ENCODE measurements at regions not wholly inside any gene's neighbourhood (a gene's known extent, or its start where the extent isn't known, plus 50 kb on each side); places are given as distances from the start of the nearest gene placed in this dataset.

DNA sequence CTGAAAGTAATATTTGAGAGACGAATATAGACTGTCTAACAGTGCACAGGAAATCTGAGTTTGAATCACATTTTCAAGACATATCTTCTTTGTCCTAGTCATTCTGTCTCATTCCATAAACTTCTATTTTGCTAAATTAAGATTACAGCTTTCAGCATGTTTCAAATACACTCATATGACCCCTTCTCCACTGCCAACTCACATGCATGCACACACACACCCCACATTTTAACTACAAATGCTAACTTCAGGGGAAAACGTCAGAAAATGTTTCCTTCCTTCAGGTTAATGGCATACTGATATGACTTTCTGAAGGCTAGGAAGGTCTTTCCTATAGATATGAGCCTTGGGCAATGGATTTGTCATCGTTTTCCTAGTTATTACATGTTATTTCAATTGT, 373.7 kb downstream of the RBM43 start:
- DNase-seq = no peak

DNA sequence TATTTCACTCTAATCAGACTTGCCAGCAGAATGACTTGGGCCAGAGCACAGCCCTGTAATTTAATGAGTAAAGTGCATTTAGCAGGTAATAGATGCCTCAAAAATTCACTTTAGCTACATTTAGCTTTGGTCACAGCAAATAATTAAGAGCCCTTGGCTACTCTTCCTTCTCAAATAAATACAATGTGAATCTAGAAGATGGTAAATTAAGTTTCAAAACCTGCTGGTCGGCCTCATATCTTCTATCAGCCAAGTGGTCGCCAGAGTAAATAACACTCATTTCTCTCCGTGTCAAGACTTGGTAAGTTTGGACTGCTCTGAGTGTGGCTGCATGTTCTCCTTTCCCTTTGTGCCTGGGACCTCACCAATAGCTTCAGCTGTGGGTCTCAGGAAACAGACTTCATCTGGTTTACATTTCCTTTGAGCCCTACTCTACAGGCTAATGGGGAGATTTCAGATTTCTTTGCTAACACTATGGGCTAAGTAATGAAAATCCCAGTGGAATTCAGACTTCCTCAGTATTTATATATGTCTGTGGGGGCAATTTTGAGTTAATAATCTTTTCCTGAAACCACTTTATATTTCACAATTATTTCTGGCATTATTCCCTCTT, 375.8 kb downstream of the RBM43 start:
- DNase-seq = no peak

DNA sequence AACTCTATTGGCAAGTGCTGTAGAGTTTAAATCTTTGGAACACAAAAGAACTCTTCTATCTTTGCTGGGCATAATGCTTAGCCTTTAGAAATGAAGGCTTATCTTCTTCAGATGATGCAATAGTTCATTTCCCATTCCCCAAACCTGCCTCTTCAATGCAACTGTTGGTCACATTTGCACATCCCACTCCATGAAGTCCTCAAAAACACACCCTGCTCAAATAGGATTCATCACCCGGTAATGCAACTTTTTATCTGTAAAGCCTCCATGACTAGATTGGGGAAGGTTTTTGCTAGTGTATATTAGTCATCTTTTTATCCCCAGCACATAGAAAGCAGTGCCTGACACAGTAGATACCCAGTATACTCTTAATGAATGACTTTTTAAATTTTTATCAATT, 376.4 kb downstream of the RBM43 start:
- no peak for DNase-seq

DNA sequence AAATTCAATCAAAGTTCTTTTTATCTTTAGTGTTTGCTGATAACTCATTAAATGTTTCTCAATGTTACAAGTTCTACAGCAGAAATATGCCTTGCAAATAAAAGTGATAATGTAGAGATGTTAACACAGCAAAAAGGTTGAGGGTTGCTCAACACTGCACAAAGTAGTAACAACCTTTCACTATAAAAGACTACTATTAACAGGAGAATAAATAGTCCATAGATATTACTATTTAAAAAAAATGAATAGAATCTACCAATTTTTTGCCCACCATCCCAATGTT, 378.1 kb downstream of the RBM43 start:
- DNase-seq = no peak

DNA sequence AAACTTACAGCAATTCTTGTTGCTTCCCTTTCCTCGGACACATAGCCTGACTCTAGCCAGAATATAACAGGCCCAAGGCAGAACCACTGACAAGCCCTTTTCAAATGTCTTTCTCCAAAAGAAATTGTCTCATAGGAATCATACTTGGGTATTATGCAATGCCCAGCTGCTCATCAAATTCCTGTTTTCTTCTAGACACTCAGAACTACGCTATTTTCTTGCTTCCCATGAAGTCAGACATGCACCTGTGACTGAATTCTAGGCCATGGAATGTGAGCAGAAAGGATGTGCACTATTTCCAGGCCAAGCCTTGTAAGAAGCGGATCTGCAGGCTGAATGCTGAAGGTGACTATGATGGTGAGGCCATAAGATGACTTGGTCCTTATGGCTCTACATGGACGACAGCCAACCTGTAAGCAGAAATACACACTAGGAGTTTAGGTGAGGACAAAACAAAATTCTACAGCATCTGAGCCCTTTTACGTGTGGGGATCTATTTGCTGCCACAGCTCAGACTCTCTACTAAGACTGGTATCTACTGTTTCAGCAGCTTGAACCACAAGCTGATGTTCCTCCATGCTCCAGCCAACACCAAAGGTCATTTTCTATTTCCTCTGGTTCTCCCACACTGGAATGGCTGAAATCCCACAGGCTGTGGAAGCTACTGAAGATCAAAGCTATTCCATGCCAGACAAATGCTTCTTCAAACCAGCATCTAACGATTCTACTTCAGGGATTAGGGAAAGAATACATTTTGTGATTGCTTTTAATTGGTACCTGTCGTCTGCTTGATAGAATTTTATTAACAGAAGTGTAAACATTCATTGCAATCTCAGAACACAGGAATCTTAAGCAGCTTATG, 378.7 kb downstream of the RBM43 start:
- DNase-seq = no peak

DNA sequence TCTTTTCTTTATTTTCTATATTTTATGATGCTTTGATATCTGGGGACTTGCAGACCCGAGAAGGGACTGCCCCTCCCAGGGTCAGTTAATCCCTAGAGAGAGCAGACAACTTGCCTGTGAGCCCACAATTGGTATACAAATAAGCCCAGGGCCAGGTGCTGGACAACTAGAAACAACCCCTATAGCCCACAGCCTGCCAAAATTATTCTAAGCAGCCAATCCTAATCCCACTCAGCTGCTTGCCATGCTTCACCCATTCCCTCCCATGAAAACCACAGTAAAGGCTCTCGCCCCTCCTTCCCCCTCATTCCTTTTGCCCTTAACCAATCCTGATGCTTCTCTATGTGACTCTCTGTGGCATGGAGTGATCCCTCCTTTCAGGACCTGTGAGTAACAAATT, 380.7 kb downstream of the RBM43 start:
- DNase-seq = no peak

DNA sequence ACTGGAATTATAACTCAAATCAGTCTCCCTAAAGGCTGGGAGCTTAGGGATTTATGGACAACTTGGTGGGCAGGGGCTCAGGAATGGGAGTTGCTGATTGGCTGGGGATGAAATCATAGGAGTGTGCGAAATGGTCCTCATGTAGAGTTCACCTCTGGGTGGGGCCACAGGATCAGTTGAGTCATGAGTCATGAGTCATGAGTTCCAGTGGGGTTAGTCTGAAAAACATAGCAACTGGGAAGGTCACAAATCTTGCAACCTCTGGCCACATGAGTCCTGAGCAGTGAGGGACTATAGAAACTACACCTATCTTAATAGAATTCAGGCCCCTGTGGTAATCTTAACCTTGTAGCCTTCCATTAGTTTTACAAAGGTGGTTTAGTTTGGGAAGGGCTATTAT, 383.3 kb downstream of the RBM43 start:
- no peak for DNase-seq

DNA sequence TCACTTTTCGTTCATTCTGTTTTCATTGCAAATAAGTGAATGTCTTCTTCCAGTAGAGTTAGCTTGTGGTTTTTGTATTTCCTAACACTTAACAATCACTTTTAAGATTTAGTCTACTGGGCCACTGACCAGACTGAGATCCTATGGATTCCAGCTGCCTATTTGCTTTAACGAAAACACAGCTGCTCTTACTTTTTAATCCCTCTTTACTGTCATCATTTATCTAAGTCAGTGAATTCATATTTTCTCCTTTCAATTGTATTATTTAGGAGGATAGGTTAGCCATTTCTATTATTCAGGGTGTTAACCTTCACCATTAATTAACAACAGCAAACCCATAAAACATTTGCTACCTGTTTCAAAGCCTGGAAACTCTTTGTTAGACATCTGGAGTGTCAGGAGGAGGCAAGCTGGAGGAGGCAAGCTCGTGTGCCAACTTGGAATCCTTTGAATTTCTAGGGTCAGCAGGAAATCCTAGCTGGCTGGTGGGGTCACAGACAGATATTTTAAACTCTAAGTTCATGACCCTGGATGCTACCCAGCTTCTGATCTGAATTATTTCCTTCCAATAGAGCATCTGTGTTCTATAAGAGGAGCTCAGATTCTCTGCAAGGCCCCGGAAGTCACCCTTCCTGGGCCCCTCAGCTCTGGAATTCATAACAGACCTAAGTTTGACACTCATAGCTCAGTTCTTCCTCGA, 385.3 kb downstream of the RBM43 start:
- no peak for DNase-seq

DNA sequence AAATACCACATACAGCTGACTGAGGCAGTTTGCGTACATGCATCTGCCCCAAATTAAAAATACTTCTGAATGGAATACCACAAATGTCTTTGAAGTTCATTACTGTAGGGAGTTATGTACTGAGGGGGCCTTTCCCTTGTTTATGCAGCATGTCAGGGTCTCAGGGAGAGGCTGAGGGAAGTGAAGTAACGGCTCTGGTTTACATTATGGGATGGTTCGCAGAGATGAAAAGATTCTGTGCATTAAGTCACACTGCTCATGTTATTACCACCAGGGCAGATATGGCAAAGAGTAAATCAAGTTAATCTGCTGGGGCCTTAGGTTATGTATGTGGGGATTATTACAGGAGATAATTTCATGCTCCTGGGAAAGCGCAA, 385.9 kb upstream of the RND3 start:
- DNase-seq = no peak

DNA sequence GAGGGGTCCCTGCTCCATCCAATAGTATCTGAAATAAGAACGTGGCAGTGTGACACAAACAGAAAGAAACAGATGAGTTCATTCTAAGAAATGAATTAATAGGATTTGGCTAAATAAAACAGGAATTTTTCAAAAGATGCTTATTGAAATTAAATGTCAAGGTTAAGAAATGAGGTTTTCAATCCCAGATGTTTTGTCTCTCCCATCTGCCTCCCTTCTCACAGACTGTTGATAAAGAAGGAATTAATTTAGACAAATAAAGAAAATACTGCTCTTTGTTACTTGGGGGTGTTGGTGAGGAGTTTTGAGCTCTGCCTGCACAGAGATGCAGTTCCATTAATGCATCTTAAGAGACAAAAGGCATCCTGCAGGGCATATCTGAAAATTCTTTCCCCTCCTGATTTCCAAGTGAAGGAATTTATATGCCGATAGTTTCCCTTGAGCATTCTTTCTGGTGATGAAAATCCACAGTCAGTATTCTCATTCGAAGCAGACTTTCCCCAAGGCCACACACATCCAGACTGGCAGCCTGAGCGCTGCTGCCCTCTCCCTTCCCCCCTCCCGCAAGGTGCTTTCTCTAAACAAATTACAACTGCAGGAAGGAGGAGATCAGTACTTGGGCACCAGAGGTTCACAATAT, 385.4 kb upstream of the RND3 start:
- DNase-seq = no peak

DNA sequence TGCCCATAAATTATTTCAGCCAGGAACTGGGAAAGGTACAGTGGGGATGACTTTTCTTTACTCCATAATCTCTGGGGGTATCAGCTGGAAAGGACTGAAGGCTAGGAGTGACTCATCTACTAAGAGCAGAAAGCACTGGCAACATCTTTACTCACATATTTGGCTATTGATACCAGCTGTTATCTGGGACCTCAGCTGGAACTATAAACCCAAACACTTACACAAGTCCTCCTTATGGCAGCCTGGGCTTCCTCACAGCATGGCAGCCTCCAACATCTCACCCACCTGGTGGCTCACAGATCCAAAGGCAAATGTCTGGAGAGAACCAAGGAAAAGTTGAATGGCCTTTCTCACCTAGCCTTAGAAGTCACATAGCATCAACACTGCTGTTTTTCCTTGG, 379.0 kb upstream of the RND3 start:
- no peak for DNase-seq

DNA sequence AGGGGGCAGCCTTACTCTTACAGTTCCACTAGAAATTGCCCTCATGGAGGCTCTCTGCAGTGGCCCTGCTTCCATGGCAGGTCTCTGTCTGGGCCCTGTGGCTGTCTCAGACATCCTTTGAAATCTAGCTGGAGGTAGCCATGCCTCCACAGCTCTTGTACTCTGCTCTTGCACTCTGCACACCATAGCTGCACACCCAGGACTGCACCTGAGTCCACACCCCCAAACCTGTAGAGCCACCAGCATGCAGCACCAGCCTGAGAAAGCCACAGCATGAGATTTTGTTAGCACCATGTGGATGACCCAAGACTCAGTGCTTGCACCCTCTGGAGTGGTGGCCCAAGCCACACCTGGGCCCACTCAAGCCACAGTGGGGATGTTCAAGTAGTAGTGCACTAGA, 376.2 kb upstream of the RND3 start:
- no peak for DNase-seq

DNA sequence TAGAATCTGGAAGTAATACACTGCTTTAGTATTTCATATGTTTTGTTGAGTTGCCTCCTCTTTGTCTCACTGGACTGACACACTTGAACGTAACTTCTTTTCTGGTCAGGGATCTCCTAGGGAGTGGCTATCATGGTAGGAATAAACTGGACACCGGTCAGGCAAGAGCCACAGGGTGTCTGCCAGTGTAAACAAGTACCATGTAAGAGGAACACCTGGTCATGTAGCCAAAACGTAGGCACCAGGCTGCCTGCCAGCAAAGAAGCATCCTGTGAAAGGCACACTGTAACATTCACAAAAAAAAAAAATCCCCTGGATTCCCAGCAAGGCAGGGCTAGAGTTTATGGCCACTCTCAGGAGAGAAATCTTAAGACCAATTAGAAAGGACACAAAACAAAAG, 372.8 kb upstream of the RND3 start:
- no peak for DNase-seq

DNA sequence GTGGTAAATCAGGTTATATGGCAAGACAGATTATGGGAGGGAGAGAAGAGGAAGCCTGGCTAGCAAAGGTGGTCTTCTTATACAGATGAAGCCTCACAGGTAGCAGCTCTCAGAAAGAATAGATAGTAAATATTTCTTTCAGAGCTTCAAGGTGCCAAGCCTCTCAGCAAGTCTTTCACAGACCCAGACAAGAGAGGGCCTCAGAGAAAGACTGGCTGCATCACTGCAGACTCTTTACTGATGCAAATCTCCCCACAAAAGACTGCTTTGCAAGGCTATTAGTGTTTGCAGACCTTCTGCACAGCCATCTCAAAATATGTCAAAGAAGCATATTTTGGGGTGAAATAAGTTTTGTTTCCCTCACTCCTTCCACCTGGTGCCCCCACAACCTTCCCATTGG, 372.4 kb upstream of the RND3 start:
- no peak for DNase-seq

DNA sequence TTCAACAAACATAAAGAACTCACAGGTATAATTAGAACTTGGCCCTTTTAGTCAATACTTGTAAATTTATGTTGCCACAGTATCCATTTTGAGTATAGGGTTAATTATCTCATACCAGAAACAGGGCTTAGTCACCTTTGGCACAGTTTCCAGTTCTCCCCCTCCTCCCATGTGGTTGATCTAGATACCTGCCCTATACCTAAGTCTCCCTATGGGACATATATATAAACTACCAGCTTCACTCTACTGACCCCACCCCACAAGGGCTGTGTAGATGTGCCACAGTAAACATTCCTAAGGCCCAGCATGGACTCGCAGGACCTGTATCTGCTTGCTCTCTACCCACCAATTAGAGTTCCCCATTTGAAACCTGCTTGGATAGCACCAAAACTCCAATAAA, 371.7 kb upstream of the RND3 start:
- DNase-seq = no peak

DNA sequence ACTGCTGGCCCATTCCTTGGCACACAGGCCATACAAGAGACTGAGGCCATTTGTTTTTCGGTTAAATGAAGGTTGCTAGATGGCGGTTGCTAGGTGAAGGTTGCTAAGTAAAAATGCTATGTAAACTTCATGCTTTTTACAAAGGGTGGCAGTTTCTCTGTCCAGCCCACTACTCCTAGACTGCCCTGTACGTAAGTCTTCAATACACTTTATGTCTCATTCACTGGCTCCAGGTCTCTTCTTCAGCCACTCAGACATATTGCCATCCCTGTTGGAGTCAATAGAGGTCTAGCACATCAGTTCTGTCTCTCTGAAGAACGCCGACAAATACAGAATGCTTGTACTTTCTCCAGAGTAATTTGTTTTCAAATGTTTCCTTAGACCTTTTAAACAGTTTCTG, 370.9 kb upstream of the RND3 start:
- DNase-seq = no peak

DNA sequence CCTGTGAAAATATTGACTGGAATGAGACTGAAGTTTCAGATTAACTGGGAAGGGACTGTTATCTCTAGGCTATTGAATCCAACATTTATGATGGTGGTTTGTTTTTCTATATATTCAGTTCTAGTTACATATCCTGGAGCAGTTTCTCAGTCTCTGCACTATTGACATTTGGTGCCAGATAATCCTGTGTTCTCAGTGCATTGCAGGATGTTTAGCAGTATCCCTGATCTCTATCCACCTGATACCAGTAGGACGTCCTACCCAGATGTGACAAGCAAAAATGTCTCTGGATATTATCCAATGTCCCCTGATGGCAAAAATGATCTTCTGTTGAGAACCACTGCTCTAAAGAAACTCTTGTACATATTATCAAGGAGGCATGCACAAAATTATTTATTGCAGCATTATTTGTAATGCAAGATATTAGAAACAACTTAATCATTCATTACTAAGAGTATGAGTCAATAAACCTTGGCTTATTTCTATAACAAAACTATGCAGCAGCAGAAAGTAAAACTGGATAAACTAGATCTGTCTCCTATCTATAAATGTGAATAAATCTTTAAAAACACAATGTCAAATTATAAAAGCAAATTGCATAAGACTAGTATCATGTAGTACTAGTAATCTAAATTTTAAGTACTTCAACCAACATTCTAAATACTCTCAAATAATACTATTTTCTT, 369.3 kb upstream of the RND3 start:
- DNase-seq = no peak

DNA sequence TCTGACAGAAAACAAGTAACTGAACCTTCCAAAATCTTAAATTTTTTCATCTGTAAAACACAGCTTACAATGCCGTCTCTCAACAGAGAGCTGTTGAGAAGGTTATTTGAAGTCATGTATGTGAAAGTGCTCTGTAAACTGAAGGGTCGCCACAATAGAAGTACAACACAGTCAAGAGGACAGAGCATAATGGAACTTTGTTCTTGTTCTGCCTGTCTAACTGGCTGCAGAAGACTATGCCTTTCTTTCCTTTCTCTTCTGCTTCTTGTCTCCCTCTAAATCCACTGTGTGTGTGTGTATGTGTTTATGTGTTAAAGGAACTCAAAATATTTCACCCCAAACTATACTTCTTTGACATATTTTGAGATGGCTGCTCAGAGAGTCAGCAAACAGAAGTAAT, 365.8 kb upstream of the RND3 start:
- DNase-seq = no peak

DNA sequence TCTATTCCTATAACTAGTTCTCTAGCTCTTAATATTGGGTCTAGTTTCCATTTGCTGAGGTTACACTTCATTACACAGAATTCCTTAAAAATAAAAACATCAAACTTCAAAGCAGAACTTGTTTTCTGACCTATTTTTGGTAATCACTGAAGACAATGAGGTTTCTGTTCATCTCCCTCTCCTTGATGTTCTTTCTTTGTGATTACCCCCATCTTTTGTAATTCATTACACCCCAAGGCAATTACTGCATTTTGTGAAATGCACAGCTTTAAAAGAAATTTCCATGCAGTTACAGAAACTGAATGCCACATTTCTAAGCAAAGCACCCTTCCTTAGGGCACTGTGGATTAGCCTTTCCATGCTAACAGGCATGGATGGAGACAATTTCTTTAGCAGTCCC, 363.2 kb upstream of the RND3 start:
- no peak for DNase-seq

DNA sequence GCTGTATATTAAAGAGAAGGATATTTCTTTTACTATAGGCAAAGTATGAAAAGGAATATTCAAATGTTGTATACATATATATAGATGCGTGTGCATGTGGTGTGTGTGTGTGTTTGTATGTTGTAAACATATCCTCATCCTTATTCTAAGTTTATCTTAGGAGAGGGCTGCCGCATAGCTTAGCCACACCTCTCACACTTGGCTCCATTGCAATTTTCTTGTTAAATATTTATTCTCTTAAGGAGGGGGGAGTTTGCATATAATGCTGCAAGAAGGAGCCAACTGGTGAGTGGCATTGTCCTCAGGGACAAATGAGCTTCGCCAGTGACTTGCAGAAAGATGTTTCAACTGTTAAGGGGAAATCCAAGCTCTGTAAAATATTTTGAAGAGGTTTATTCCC, 360.1 kb upstream of the RND3 start:
- DNase-seq = no peak

DNA sequence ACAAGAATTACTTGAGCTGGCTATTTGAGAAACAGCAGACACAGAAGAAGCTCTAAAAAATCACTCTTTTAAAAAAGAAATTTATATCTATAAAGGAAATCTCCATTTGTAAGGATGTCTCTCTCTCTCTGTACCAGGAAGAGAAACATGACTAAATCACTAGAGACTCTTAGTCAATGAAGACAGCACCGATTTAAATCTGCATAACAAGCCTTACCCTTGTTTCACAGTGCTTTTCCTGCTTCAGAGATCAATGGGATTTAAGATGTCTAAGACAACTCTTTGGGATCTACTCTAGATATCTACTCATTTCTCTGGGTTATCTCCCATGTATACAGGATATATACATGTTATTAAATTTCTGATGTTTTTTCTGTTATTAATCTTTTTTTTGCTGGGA, 359.2 kb upstream of the RND3 start:
- DNase-seq = no peak

DNA sequence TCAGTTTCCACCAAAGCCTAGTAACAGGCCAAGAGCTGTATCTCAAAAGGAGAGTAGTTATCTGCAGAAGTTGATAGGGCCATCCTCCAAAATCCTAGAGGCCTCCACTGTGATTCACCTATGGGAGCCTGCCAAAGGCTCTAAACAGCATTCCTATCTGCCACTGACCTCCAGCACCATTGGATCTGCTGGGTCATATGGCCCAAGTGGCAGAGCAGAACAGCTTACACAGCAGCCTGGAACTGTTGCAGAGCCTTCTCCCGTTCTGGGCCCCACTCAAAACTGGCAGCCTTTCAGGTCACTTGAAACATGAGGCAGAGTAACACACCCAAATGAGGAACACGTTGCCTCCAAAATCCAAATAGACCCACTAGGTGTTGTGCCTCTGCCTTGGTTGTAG, 345.2 kb upstream of the RND3 start:
- no peak for DNase-seq

DNA sequence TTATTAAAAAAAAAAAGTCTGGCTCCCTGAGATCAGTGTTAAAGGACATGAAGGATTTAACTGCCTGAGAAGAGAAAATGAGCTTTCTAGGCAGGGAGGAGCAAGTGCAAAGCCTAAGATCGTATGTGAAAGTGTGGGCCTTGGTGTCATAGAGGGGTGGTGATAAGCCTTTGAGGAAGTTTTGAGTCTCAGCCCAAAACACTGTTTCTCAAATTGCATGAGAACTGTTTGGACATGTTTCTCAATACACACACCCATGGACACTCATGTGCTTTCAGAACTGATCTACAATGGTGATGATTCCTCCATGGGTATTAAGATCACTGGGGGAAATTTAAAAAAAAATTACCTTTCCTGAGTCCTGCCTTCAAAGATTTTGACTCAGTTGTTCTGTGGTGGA, 336.7 kb upstream of the RND3 start:
- DNase-seq = no peak

DNA sequence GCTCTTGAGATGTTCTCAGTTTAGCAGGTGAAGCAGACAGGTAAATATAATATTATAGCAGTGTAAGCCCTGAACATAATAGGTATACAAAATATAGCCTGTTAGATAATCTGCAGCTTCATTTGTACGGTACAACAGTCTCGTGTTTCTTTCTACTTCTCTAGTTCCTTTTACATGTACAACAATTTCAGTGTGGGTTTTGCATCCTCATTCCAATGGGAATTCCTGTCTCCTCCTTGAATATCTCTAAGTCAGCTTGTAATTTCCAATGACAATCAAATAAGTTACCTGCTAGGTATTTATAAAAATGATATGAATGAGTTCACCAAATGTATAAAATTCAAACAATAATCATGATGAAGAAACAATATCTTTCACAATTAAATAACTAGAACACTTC, 330.0 kb upstream of the RND3 start:
- DNase-seq = no peak

Data from hematopoietic multipotent progenitor cell treated with erythropoietin and hydrocortisone succinate and interleukin-3 and kit ligand, for 4 days (in vitro differentiated cells).